Aorta (tissue), 5 donors: ENCODE measurements at regions not wholly inside any gene's neighbourhood (a gene's known extent, or its start where the extent isn't known, plus 50 kb on each side); places are given as distances from the start of the nearest gene placed in this dataset.

ENCODE experiments used
- ATAC-seq: fragments of 200-7000 bp; cut with Tn5 transposase; one replicate; pipeline ENCODE4 v1.9.1; 2022; ENCODE audit warnings: moderate library complexity; ENCODE audit not compliant: low FRiP score
- DNase-seq, 2 donors: peaks; one replicate each; pipeline ENCODE4 v3.0.0-alpha.2; 2020
- H3K27ac ChIP-seq, 2 donors: one replicate each; pipeline ENCODE4 v1.5.1; 2013; ENCODE audit warnings: low read length in 2 of 2, mild to moderate bottlenecking in 2 of 2, moderate library complexity in 2 of 2, control low read depth in 1 of 2, inconsistent platforms in 1 of 2, low read depth in 1 of 2
- H3K27me3 ChIP-seq, 2 donors: one replicate each; pipeline ENCODE4 v1.6.1; 2013; ENCODE audit warnings: control low read depth in 1 of 2, low read length in 1 of 2, mild to moderate bottlenecking in 1 of 2, moderate library complexity in 1 of 2; ENCODE audit not compliant: insufficient read depth in 2 of 2, control insufficient read depth in 1 of 2
- H3K36me3 ChIP-seq, 2 donors: one replicate each; pipeline ENCODE4 v1.6.1; 2013; ENCODE audit warnings: control low read depth in 1 of 2, low read length in 1 of 2, mild to moderate bottlenecking in 1 of 2; ENCODE audit not compliant: insufficient read depth in 2 of 2, control insufficient read depth in 1 of 2
- H3K4me1 ChIP-seq, 2 donors: one replicate each; pipeline ENCODE4 v1.6.1; 2013; ENCODE audit warnings: low read length in 2 of 2, control low read depth in 1 of 2, mild to moderate bottlenecking in 1 of 2, moderate library complexity in 1 of 2; ENCODE audit not compliant: insufficient read depth in 2 of 2, control insufficient read depth in 1 of 2
- H3K4me3 ChIP-seq, 2 donors: one replicate each; pipeline ENCODE4 v1.5.1; 2013; ENCODE audit warnings: low read length in 2 of 2, control low read depth in 1 of 2, mild to moderate bottlenecking in 1 of 2
- H3K9me3 ChIP-seq: one replicate; pipeline ENCODE4 v1.6.1; 2013; ENCODE audit warnings: mild to moderate bottlenecking, low read length; ENCODE audit not compliant: control insufficient read depth
- WGBS, 2 donors: extraction: QIAGEN DNeasy Blood & Tissue Kit; methylation state at CpG; one replicate each; pipeline ENCODE4 v1.1.7; 2013; 5-methylcytosine and 5-hydroxymethylcytosine counted together
- intact Hi-C, 2 donors: fragments of 100-400 bp; cut with DNase I; formaldehyde crosslinking; loops; one replicate each; pipeline versions ENCODE4 v1.14.2 to v1.15.0; 2022
- donor health status: healthy with polysubstance abuse.
- donor health status: Bipolar disorder and iron deficiency.
- donor health status: DM: no; HTN: no; CAD: no.
- donor health status: DM: no; HTN: no; CAD: no.
- donor health status: DM: yes; HTN: yes; CAD: no.

- no peaks in the 10 kb centered on the region for H3K36me3 ChIP-seq
- ATAC-seq (no peak), DNase-seq (no peak)
- H3K9me3 ChIP-seq = no peaks in the 10 kb centered on the region
- H3K4me3 ChIP-seq = no peak overlapping the region
- intact Hi-C loops = no loop called here
- peaks cover 0 to 6% of the 10 kb centered on the region in 2 donors for H3K4me1 ChIP-seq
- H3K27me3 ChIP-seq = no peaks in the 10 kb centered on the region
- WGBS, 2 donors = 96 to 98% methylated on average over 2 of the region's 2 CpGs
- H3K27ac ChIP-seq = no peak overlapping the region
These were observed 182.3 kb downstream of the PCSK1 start for GRCh38 chr5:96250782-96251181.

- H3K36me3 ChIP-seq = no peaks in the 10 kb centered on the region
- no peak for ATAC-seq
- DNase-seq = no peak
- no peak overlapping the region for H3K4me3 ChIP-seq
- H3K4me1 ChIP-seq = peaks cover 0 to 11% of the 10 kb centered on the region in 2 donors
- 9 to 18% methylated on average over 3 of the region's 3 CpGs for WGBS, 2 donors
- intact Hi-C loops = loop anchor here (5.0 kb wide), 2 partner anchors 79 to 286 kb away; partner anchors contain the start of gene ELL2 (in 1 of the 2)
- H3K9me3 ChIP-seq = no peaks in the 10 kb centered on the region
- peak overlapping the region; percentile 92 to 95 for H3K27ac ChIP-seq
- H3K27me3 ChIP-seq = no peaks in the 10 kb centered on the region
These were observed 184.9 kb downstream of the PCSK1 start for GRCh38 chr5:96248131-96248530.

- H3K27ac ChIP-seq = peak overlapping the region; percentile 92 to 95
These were observed 185.3 kb downstream of the PCSK1 start for GRCh38 chr5:96247708-96248107.

GRCh38 chr5:96247097-96247701 lies 185.8 kb downstream of the PCSK1 start:
- peak in 1 of 2 donors; percentile 47 for DNase-seq
- H3K27me3 ChIP-seq = no peaks in the 10 kb centered on the region
- ATAC-seq = peak; percentile 86
- no peaks in the 10 kb centered on the region for H3K9me3 ChIP-seq
- whole genome bisulfite sequencing, 2 donors = 4% methylated on average over 4 of the region's 4 CpGs
- H3K36me3 ChIP-seq = no peaks in the 10 kb centered on the region
- intact Hi-C loops = loop anchor here (5.0 kb wide), 2 partner anchors 80 to 285 kb away; partner anchors contain the start of gene ELL2 (in 1 of the 2)
- peak overlapping the region; percentile 92 to 95 for H3K27ac ChIP-seq
- H3K4me1 ChIP-seq = peaks cover 0 to 11% of the 10 kb centered on the region in 2 donors
- peak overlapping the region in 1 of 2 donors; percentile 10 for H3K4me3 ChIP-seq

More at GRCh38 chr5:96247708-96248107, 185.3 kb downstream of the PCSK1 start:
- no peak overlapping the region for H3K4me3 ChIP-seq
- H3K9me3 ChIP-seq = no peaks in the 10 kb centered on the region
- ATAC-seq (peak; percentile 31), DNase-seq (no peak)
- WGBS, 2 donors = 5 to 7% methylated on average over 2 of the region's 2 CpGs
- intact Hi-C loops = loop anchor here (5.0 kb wide), 2 partner anchors 80 to 285 kb away; partner anchors contain the start of gene ELL2 (in 1 of the 2)
- H3K4me1 ChIP-seq = peaks cover 0 to 11% of the 10 kb centered on the region in 2 donors
- no peaks in the 10 kb centered on the region for H3K36me3 ChIP-seq
- no peaks in the 10 kb centered on the region for H3K27me3 ChIP-seq

- no peak for ATAC-seq
- no peak overlapping the region for H3K4me3 ChIP-seq
- WGBS, 2 donors = 72 to 74% methylated on average over 4 of the region's 4 CpGs
These were observed 187.6 kb downstream of the PCSK1 start for GRCh38 chr5:96245140-96246091.

GRCh38 chr5:96244696-96245095 lies 188.4 kb downstream of the PCSK1 start:
- peaks cover 0 to 11% of the 10 kb centered on the region in 2 donors for H3K4me1 ChIP-seq
- H3K36me3 ChIP-seq = no peaks in the 10 kb centered on the region
- no peak overlapping the region for H3K4me3 ChIP-seq
- no peak for DNase-seq
- no peak for ATAC-seq
- WGBS, 2 donors = 71 to 81% methylated on average over 2 of the region's 2 CpGs
- no peaks in the 10 kb centered on the region for H3K27me3 ChIP-seq
- intact Hi-C loops = loop anchor here (5.0 kb wide), 2 partner anchors 83 to 282 kb away; partner anchors contain the start of gene ELL2 (in 1 of the 2)
- H3K27ac ChIP-seq = no peak overlapping the region
- H3K9me3 ChIP-seq = no peaks in the 10 kb centered on the region

More at GRCh38 chr5:96245140-96246091, 187.6 kb downstream of the PCSK1 start:
- H3K27me3 ChIP-seq = no peaks in the 10 kb centered on the region
- DNase-seq = no peak
- H3K4me1 ChIP-seq = peaks cover 0 to 11% of the 10 kb centered on the region in 2 donors
- H3K36me3 ChIP-seq = no peaks in the 10 kb centered on the region
- no peak overlapping the region for H3K27ac ChIP-seq
- intact Hi-C loops = loop anchor here (5.0 kb wide), 2 partner anchors 82 to 283 kb away; partner anchors contain the start of gene ELL2 (in 1 of the 2)
- no peaks in the 10 kb centered on the region for H3K9me3 ChIP-seq

- ATAC-seq = no peak
- Histone ChIP-seq H3K4me1 (peaks cover 0 to 11% of the 10 kb centered on the region in 2 donors), H3K9me3 (no peaks in the 10 kb centered on the region), H3K36me3 (no peaks in the 10 kb centered on the region), H3K27ac (no peak overlapping the region), H3K27me3 (no peaks in the 10 kb centered on the region), H3K4me3 (no peak overlapping the region)
- WGBS, 2 donors = 54 to 69% methylated on average over 1 of the region's 1 CpG
- no peak for DNase-seq
- intact Hi-C loops = no loop called here
These were observed 189.2 kb downstream of the PCSK1 start for GRCh38 chr5:96243862-96244261.

- intact Hi-C loops = no loop called here
- 8 to 31% methylated on average over 1 of the region's 1 CpG for WGBS, 2 donors
- Histone ChIP-seq H3K27me3 (no peaks in the 10 kb centered on the region), H3K4me1 (peaks cover 0 to 11% of the 10 kb centered on the region in 2 donors), H3K27ac (no peak overlapping the region), H3K4me3 (no peak overlapping the region), H3K36me3 (no peaks in the 10 kb centered on the region), H3K9me3 (no peaks in the 10 kb centered on the region)
- DNase-seq (no peak), ATAC-seq (no peak)
These were observed 189.8 kb downstream of the PCSK1 start for GRCh38 chr5:96243203-96243602.
